Neural cell (in vitro differentiated cells): ENCODE measurements at regions not wholly inside any gene's neighbourhood (a gene's known extent, or its start where the extent isn't known, plus 50 kb on each side); places are given as distances from the start of the nearest gene placed in this dataset.

Experiments used
- H2AFZ ChIP-seq: fragments of 200-600, 300-800 bp; sonication (generic), shearing (Covaris generic); 2 replicates; pipeline ENCODE4 v1.6.0; 2014; ENCODE audit warnings: low read depth, mild to moderate bottlenecking, antibody characterized with exemption, low read length, moderate library complexity
- H3F3A ChIP-seq: fragments of 200-600 bp; shearing (Covaris generic); 2 replicates; pipeline ENCODE4 v1.6.1; 2016; ENCODE audit warnings: mild to moderate bottlenecking, moderate library complexity, mixed read lengths, antibody characterized with exemption, low read length; ENCODE audit not compliant: insufficient read depth, poor library complexity, severe bottlenecking
- H3K27ac ChIP-seq: fragments of 200-600, 300-800 bp; sonication (generic), shearing (Covaris generic); 2 replicates; pipeline ENCODE4 v1.5.1; 2014; ENCODE audit warnings: mild to moderate bottlenecking, low read length, moderate library complexity
- H3K27me3 ChIP-seq: fragments of 300-800, 200-600 bp; sonication (generic), shearing (Covaris generic); 2 replicates; pipeline ENCODE4 v1.6.0; 2014; ENCODE audit warnings: mild to moderate bottlenecking, low read depth, low read length, moderate library complexity; ENCODE audit not compliant: insufficient read depth
- H3K36me3 ChIP-seq: fragments of 300-800, 200-600 bp; sonication (generic), shearing (Covaris generic); 2 replicates; pipeline ENCODE4 v1.5.1; 2014; ENCODE audit warnings: mild to moderate bottlenecking, antibody characterized with exemption, low read length, moderate library complexity; ENCODE audit not compliant: insufficient read depth
- H3K4me2 ChIP-seq: fragments of 300-800, 200-600 bp; sonication (generic), shearing (Covaris generic); 2 replicates; pipeline ENCODE4 v1.6.0; 2014; ENCODE audit warnings: mild to moderate bottlenecking, low read length
- H3K4me3 ChIP-seq: fragments of 300-800, 200-600 bp; sonication (generic), shearing (Covaris generic); 2 replicates; pipeline ENCODE4 v1.5.1; 2014; ENCODE audit warnings: mild to moderate bottlenecking, low read length, moderate library complexity
- H3K79me2 ChIP-seq: fragments of 200-600 bp; shearing (Covaris generic); replicated peaks from 2 replicates; pipeline ENCODE4 v1.6.0; 2014; ENCODE audit warnings: mild to moderate bottlenecking, low read length, moderate library complexity; ENCODE audit not compliant: insufficient read depth
- H3K9ac ChIP-seq: fragments of 300-800, 200-600 bp; sonication (generic), shearing (Covaris generic); 2 replicates; pipeline ENCODE4 v1.6.1; 2016; ENCODE audit warnings: mild to moderate bottlenecking, low read length, mixed read lengths
- H3K9me2 ChIP-seq: fragments of 200-600 bp; shearing (Covaris generic); 2 replicates; pipeline ENCODE4 v1.6.1; 2016; ENCODE audit warnings: mild to moderate bottlenecking, low read length, mixed read lengths; ENCODE audit not compliant: insufficient read depth
- H3K9me3 ChIP-seq: fragments of 200-600, 300-800 bp; sonication (generic), shearing (Covaris generic); 2 replicates; pipeline ENCODE4 v1.6.1; 2016; ENCODE audit warnings: mild to moderate bottlenecking, mixed run types, low read length, moderate library complexity, mixed read lengths
- H4K20me1 ChIP-seq: fragments of 200-600 bp; shearing (Covaris generic); 2 replicates; pipeline ENCODE4 v1.6.1; 2016; ENCODE audit warnings: mild to moderate bottlenecking, mixed run types; ENCODE audit not compliant: insufficient read depth
- CTCF ChIP-seq: fragments of 450-650 bp; IDR thresholded peaks from 2 replicates; pipeline ENCODE4 v1.5.1; 2014; ENCODE audit warnings: antibody characterized with exemption, mild to moderate bottlenecking, moderate library complexity; ENCODE audit not compliant: poor library complexity, severe bottlenecking
- EP300 ChIP-seq: fragments of 450-650 bp; conservative IDR thresholded peaks from 2 replicates; pipeline ENCODE4 v1.6.1; 2014; ENCODE audit warnings: antibody characterized with exemption, mild to moderate bottlenecking, moderate library complexity; ENCODE audit not compliant: poor library complexity, severe bottlenecking
- EZH2 ChIP-seq: fragments of 200-600, 300-800 bp; shearing (Covaris generic), sonication (generic); IDR thresholded peaks from 2 replicates; pipeline ENCODE4 v1.6.1; 2014; ENCODE audit warnings: antibody characterized with exemption, low read length, borderline replicate concordance, mild to moderate bottlenecking; ENCODE audit not compliant: insufficient read depth, poor library complexity, severe bottlenecking
- MXI1 ChIP-seq: fragments of 450-650 bp; conservative IDR thresholded peaks from 2 replicates; pipeline ENCODE4 v1.6.1; 2014; ENCODE audit warnings: antibody characterized with exemption, mild to moderate bottlenecking; ENCODE audit not compliant: poor library complexity, severe bottlenecking
- POLR2AphosphoS5 ChIP-seq: IDR thresholded peaks from 2 replicates; pipeline ENCODE4 v1.6.1; 2012
- RAD21 ChIP-seq: fragments of 450-650 bp; conservative IDR thresholded peaks from 2 replicates; pipeline ENCODE4 v1.6.1; 2014; ENCODE audit warnings: antibody characterized with exemption, mild to moderate bottlenecking, moderate library complexity
- REST ChIP-seq: IDR thresholded peaks from 2 replicates; pipeline ENCODE4 v1.6.1; 2012; ENCODE audit warnings: borderline replicate concordance
- SMC3 ChIP-seq: fragments of 450-650 bp; conservative IDR thresholded peaks from 2 replicates; pipeline ENCODE4 v1.6.1; 2014; ENCODE audit warnings: antibody characterized with exemption, mild to moderate bottlenecking, moderate library complexity; ENCODE audit not compliant: poor library complexity
- TAF1 ChIP-seq: IDR thresholded peaks from 2 replicates; pipeline ENCODE4 v1.6.1; 2012; ENCODE audit warnings: low read depth

- TF ChIP-seq EP300 (no peak), CTCF (no peak), SMC3 (no peak)
- Histone ChIP-seq H3K4me3 (no peak overlapping the region), H4K20me1 (no peaks in the 10 kb centered on the region), H3F3A (no peaks in the 10 kb centered on the region), H2AFZ (no peak overlapping the region), H3K27ac (no peak overlapping the region), H3K4me2 (no peak overlapping the region), H3K36me3 (no peaks in the 10 kb centered on the region), H3K9ac (no peak overlapping the region), H3K79me2 (no peaks in the 10 kb centered on the region), H3K9me3 (no peaks in the 10 kb centered on the region), H3K27me3 (no peaks in the 10 kb centered on the region), H3K9me2 (no peaks in the 10 kb centered on the region)
These were observed 84.4 kb upstream of the PHOX2B start for GRCh38 chr4:41832961-41833360.

GRCh38 chr4:41822325-41822724 lies 73.8 kb upstream of the PHOX2B start:
- TF ChIP-seq CTCF (no peak), RAD21 (no peak), MXI1 (no peak), REST (no peak), POLR2AphosphoS5 (no peak), SMC3 (no peak)
- Histone ChIP-seq H3K27me3 (no peaks in the 10 kb centered on the region), H3K79me2 (no peaks in the 10 kb centered on the region), H3K36me3 (no peaks in the 10 kb centered on the region), H3K27ac (no peak overlapping the region), H3K9ac (no peak overlapping the region), H2AFZ (no peak overlapping the region), H3K4me2 (no peak overlapping the region), H3K4me3 (no peak overlapping the region), H3K9me2 (no peaks in the 10 kb centered on the region), H3F3A (no peaks in the 10 kb centered on the region), H4K20me1 (no peaks in the 10 kb centered on the region), H3K9me3 (no peaks in the 10 kb centered on the region)

GRCh38 chr4:41820473-41820872 lies 71.9 kb upstream of the PHOX2B start:
- no peaks in the 10 kb centered on the region for H4K20me1 ChIP-seq
- H3K27me3 ChIP-seq = no peaks in the 10 kb centered on the region
- no peak overlapping the region for H3K4me3 ChIP-seq
- no peak overlapping the region for H2AFZ ChIP-seq
- no peaks in the 10 kb centered on the region for H3K9me3 ChIP-seq
- H3K4me2 ChIP-seq = no peak overlapping the region
- no peak overlapping the region for H3K9ac ChIP-seq
- H3F3A ChIP-seq = no peaks in the 10 kb centered on the region
- no peaks in the 10 kb centered on the region for H3K9me2 ChIP-seq
- no peaks in the 10 kb centered on the region for H3K79me2 ChIP-seq
- no peak overlapping the region for H3K27ac ChIP-seq
- no peaks in the 10 kb centered on the region for H3K36me3 ChIP-seq
- TF ChIP-seq EP300 (no peak), EZH2 (no peak), SMC3 (no peak), REST (no peak), TAF1 (no peak), POLR2AphosphoS5 (no peak), RAD21 (no peak), MXI1 (no peak)
